T-helper 1 cell treated with Interleukin-12 subunit alpha and Interleukin-12 subunit beta and Interleukin-4 antibody, amounts not matched to agents 30 ng/mL and 1 ng/mL, for 36 hours (primary cell): ENCODE measurements at regions not wholly inside any gene's neighbourhood (a gene's known extent, or its start where the extent isn't known, plus 50 kb on each side); places are given as distances from the start of the nearest gene placed in this dataset.
"Not testable (repeated sequence)": the region's sequence is repeated elsewhere in the genome, so short reads cannot be mapped to it uniquely, and the experiment has no call there.

Source experiments
- intact Hi-C: fragments of 100-400 bp; cut with micrococcal nuclease; formaldehyde crosslinking; loops from one replicate; pipeline ENCODE4 v1.15.1; 2024

GRCh38 chr12:14032191-14032590 is 50.8 kb upstream of the GRIN2B start:
- intact Hi-C loops, result not testable (repeated sequence)

- intact Hi-C loops, result no loop called here
These were observed 62.4 kb upstream of the GRIN2B start for GRCh38 chr12:14043776-14044175.

DNA sequence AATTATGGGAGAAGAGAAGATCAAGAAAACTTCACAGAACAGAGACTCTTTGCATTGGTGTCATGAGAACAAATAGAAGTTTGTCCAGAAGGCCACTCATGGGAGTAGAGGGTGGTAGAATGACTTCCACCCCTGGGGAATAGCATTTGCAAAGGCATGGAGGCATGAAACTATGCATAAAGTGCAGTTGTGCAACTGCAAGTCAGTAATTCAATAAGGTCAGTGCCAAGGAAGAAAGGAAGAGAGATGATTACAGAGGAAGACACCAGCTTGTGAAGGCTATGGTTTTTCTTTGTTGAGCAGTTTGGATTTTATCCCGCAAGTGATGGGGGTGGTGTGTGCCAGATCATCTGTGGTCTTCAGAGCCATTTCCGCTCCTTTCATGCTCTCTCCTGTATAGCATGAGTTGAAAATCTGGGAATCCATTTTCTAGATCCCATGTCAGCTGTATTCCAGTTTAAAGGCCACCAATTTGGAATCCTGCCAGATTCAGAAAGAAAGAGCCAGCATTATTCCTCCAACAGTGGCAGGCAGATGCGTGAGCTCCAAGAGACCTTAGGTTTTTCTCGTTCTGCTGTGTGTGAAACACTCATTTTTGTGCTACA is 67.6 kb upstream of the GRIN2B start:
- intact Hi-C loops, result loop anchor here (5.0 kb wide), 1 partner anchor 518 kb away; the partner anchor contains the start of gene PLBD1

DNA sequence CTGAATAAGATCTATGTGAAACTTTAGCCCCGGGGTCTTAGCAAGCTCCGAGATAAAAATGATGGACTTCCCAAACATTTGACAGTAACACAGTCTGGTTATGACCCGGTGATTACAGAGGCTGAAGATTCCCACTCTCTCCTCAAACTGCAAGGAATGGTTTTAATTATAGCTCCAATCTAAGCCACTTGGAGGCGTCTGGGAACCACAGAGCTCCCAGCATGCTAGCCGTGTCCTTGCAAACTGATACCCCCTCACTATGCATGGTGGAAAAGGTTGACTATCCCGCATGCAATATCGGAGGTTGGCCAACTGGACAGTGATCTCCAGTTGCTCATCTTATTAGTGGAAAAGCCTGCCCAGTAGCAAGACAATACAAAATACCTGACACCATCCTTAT is 76.5 kb upstream of the GRIN2B start:
- intact Hi-C loops, result no loop called here

DNA sequence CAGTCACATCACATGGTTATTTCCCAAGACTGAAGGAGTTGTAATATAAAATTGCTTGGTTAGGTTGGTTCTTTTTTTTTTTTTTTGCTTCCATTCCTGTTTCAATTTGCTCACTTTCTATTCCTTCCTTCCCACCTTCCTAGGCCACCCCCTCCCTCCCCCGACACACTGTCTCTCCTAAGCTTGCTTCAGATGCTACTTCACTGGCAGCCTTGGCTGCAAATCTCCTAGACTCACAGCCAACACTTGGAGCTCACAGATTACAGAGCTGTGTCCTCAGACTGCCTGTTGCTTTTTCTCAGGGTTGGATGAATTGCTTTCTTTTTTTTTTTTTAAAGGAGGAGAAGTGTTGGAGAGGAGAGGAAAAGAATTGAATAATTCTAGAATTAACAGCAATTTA is 77.3 kb upstream of the GRIN2B start:
- intact Hi-C loops, result no loop called here

DNA sequence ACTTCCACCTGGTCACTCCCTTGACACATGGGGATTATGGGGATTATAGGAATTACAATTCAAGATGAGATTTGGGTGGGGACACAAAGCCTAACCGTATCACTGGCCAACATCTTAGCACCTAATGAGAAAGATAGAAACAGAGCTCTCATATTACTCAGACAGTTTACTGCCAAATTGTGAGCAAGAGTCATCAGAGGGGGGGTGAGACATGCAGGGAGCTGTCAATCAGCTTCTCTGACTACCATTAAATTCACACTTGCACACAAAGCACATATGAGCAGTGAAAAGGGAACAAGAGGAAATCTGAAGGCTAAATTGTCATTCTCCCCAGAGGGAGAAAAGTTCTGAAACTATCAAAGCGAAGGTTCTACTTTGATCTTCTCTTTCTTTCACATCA is 78.1 kb upstream of the GRIN2B start:
- intact Hi-C loops, result no loop called here

- intact Hi-C loops, result no loop called here
These were observed 84.2 kb upstream of the GRIN2B start for GRCh38 chr12:14065616-14066015.

DNA sequence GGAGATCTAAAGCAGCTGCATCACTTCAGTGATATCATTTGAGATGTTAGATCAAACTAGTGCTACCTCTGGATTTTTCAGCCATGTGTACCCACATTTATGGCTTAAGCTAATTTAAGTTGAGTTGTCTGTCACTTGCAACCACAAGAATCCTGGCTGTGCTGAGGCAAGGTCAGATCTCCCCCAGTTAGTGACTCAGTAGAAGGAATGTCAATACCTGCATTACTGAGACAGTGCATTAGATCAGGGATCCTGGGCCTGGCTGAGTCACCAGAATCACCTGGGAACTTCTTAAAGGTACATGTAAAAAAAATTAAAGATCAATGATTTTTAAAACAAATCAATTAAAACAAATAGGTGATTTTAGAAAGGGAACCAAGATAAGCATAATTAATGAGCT is 84.6 kb upstream of the GRIN2B start:
- intact Hi-C loops, result no loop called here

DNA sequence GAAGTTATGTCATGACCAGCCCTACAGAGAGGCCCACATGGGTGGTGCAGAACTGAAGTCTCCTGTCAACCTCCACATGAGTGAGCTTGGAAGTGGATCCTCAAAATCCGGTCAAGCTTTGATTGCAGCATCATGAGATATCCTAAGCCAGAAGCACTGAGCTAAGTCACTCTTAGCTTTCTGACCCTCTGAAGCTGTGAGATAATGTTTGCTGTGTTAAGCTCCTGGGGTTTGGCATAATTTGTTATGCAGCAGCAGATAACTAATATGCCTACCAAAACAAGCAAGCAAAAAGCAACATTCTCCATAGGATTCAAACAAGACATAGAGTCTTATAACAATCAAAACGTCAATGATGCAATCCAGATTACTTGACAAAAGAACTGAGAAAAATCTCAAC is 87.6 kb upstream of the GRIN2B start:
- intact Hi-C loops, result no loop called here

- intact Hi-C loops, result no loop called here
These were observed 90.4 kb upstream of the GRIN2B start for GRCh38 chr12:14071833-14072232.

DNA sequence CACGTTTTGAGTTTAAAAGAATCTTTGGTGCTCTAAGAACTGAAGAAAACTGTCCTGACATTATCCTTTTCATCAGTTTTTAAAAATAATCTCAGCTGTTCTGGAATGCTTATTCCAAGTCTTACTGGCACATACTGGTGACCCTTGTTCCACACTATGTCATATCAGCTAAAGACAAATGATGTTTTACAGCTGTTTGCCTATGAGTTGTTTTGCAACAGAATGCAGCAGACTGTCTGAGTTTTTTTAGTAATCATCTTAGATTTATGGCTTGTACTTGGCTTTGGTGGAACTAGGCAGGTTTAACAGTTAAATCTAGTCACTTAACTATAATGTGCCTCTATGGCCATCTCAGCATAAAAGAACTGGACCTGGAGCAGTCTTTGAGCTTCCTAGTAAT is 91.6 kb upstream of the GRIN2B start:
- intact Hi-C loops, result no loop called here

DNA sequence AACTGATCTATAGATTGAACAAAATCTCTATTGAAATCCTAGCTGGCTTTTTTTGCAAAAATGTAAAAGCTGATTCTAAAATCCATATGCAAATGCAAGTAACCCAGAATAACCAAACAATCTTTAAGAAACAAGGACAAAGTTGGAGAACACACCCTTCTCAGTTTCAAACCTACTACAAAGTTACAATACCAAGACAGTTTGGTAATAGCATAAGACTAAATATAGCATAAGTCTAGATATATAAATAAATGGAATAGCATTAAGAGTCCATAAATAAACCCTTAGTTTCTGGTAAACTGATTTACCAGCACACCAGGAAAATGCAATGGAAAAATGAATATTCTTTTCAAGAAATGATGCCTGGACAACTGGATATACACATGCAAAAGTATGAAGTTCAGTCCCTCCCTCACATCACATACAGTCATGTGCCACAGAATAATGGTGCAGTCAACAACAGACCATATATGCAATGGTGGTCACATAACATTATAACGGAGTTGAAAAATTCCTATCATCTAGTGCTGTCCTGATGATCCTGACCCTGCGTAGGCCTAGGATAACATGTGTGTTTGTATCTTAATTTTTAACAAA is 94.5 kb upstream of the GRIN2B start:
- intact Hi-C loops, result no loop called here

DNA sequence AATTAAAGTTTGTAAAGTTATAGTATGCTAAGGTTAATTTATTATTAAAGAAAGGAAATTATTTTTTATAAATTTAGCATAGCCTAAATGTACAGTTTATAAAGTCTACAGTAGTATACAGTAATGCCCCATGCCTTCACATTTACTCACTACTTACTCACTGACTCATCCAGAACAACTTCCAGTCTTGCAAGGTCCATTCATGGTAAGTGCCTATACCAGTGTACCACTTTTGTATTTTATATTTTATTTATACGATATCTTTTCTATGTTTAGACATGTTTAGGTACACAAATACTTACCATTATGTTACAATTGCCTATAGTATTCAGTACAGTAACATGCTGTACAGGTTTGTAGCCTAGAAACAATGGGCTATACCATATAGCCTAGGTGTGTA is 95.1 kb upstream of the GRIN2B start:
- intact Hi-C loops, result no loop called here

DNA sequence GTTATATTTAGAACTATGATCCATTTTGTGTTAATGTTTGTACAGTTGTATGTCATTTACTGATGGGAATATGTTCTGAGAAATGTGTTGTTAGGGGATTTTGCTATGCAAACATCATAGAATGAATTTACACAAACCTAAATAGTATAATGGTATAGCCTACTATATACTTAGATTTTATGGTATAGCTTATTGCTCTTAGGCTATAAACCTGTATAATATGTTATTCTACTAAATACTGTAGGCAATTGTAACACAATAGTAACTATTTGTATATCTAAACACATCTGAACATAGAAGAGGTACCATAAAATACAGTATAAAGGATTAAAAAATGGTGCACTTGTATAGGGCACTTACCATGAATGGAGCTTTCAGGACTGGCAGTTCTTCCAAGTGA is 105.4 kb upstream of the GRIN2B start:
- intact Hi-C loops, result no loop called here

DNA sequence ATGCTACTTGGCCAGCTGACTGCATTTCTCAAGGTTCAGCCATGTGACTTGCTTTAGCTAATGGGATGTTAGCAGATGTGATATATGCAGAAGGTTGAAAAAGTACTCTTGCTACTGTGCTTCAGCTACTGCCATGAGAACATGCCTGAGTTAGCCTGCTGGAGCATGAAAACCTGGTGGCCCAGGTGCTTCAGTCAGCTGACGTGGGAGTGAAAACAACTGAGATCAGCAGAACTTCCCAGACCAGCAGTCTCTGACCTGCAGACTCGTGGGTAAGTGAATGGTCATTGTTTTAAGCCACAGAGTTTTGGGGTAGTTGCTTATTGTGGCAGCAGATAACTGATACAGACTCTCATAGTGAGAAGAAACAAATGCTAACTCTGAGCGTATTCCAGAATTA is 118.6 kb upstream of the GRIN2B start:
- intact Hi-C loops, result no loop called here

DNA sequence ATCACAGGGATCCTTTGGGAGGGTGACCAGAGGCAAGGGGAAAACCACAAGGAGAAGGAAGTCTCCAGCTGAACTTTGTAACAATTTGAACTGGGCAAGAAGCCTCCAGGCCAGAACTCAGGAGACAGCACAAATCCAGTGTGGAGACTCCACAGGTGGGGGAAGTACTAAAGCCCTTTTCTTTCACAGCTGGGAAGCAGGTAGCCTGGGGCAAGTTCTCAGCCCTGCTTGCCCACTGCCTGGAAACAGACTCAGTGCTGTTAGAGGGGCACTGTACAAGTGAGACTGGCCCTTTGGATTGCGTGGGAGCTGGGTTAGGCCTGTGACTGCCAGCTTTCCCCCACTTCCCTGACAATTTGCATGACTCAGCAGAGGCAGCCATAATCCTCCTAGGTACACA is 120.2 kb upstream of the GRIN2B start:
- intact Hi-C loops, result not testable (repeated sequence)

GRCh38 chr12:14111230-14111865 is 129.9 kb upstream of the GRIN2B start:
- intact Hi-C loops, result no loop called here

DNA sequence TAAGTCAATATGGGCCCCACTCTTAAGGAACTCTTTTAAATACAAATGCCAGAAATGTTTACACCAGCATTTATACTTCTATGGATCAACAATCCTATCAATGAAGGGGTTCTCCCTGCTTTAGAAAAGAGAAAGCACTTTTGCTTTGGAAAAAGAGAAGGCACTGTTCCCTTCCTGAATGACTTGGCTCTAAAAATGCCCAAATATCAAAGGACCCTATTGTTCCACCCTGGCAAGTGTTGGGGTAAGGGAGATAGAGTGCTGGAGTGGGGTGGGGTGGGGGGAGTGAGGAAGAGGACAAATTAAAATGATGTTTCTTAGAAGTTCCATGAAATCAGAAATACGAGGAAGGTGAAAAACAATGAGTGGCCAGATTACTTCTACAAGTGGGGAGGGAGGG is 131.6 kb upstream of the GRIN2B start:
- intact Hi-C loops, result no loop called here

DNA sequence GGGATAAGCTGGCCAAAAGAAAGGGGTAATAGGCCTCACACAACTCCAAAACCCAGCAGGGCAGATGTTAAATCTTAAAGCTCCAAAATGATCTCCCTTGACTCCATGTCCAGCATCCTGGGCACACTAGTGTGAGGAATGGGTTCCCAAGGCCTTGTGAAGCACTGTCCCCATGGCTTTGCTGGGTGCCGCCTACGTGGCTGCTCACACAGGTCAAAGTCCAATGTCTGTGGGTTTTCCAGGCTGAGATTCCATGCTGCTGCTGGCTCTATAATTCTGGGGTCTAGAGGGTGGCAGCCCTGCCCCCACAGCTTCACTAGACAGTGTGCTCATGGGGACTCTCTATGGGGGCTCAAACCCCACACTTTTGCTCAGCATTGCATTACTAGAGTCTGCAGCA is 145.3 kb upstream of the GRIN2B start:
- intact Hi-C loops, result no loop called here

DNA sequence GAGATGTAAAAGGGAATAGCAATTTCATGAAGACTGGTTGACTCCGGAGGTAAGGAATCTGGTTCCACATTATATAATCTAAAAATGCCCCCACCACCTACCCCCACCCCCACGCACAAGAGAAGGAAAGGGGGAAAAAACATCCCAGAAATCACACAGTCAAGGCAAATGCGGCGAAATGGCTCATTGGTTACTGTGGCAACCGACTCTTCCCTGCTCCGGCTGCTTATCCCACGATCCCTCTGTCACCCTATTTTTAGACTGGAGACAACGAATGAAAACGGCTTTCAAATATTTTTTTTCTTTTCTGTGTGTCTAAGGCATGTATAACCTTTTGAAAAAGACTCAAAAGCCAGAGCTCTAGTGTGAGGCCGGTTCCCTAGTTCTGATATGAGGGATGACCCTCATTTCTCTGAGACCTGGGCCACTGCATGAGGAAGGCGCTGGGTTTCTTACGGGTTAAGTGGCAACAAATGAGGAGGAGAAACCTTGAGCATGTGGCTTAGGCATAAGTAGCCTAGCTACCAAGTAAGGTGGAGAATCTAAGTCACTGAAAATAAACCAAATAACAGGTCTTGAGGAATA is 148.3 kb upstream of the GRIN2B start:
- intact Hi-C loops, result no loop called here

- intact Hi-C loops, result no loop called here
These were observed 154.6 kb upstream of the GRIN2B start for GRCh38 chr12:14135996-14136395.

GRCh38 chr12:14138495-14138894 is 157.1 kb upstream of the GRIN2B start:
- intact Hi-C loops, result no loop called here
